Urinary bladder (tissue), 3 donors: ENCODE measurements at regions not wholly inside any gene's neighbourhood (a gene's known extent, or its start where the extent isn't known, plus 50 kb on each side); places are given as distances from the start of the nearest gene placed in this dataset.

Experiments used
- DNase-seq: peaks from one replicate; pipeline ENCODE4 v3.0.0-alpha.2; 2015; ENCODE audit errors: extremely low spot score
- H3K27ac ChIP-seq: one replicate; pipeline ENCODE4 v1.5.1; 2013; ENCODE audit warnings: low read depth, mild to moderate bottlenecking, moderate library complexity
- H3K36me3 ChIP-seq: one replicate; pipeline ENCODE4 v1.6.1; 2013; ENCODE audit warnings: mild to moderate bottlenecking, moderate library complexity; ENCODE audit not compliant: insufficient read depth
- H3K4me1 ChIP-seq: one replicate; pipeline ENCODE4 v1.6.1; 2013; ENCODE audit warnings: mild to moderate bottlenecking, moderate library complexity; ENCODE audit not compliant: insufficient read depth
- H3K4me3 ChIP-seq: one replicate; pipeline ENCODE4 v1.5.1; 2013; ENCODE audit warnings: low read depth, low read length
- WGBS: extraction: QIAGEN DNeasy Blood & Tissue Kit; methylation state at CpG from one replicate; pipeline ENCODE4 v1.1.7; 2013; 5-methylcytosine and 5-hydroxymethylcytosine counted together
- donor health status: healthy with polysubstance abuse.
- donor health status: healthy.

- Histone ChIP-seq H3K4me1 (no peaks in the 10 kb centered on the region), H3K27ac (no peak overlapping the region), H3K36me3 (no peaks in the 10 kb centered on the region), H3K4me3 (no peak overlapping the region)
- 89% methylated on average over 1 of the region's 1 CpG for WGBS
- DNase-seq = no peak
Measured at GRCh38 chr18:44409515-44409914, 271.2 kb upstream of the SETBP1 start.

- no peak overlapping the region for H3K4me3 ChIP-seq
- no peak for DNase-seq
- H3K4me1 ChIP-seq = no peaks in the 10 kb centered on the region
- no peaks in the 10 kb centered on the region for H3K36me3 ChIP-seq
- no peak overlapping the region for H3K27ac ChIP-seq
Measured at GRCh38 chr18:44410740-44411139, 269.9 kb upstream of the SETBP1 start.

GRCh38 chr18:44411262-44411905, 269.3 kb upstream of the SETBP1 start:
- Histone ChIP-seq H3K4me1 (no peaks in the 10 kb centered on the region), H3K36me3 (no peaks in the 10 kb centered on the region), H3K27ac (no peak overlapping the region), H3K4me3 (no peak overlapping the region)
- no peak for DNase-seq

- DNase-seq = no peak
- H3K4me3 ChIP-seq = no peak overlapping the region
- H3K36me3 ChIP-seq = no peaks in the 10 kb centered on the region
- H3K4me1 ChIP-seq = no peaks in the 10 kb centered on the region
- WGBS = 58% methylated on average over 2 of the region's 2 CpGs
- no peak overlapping the region for H3K27ac ChIP-seq
Measured at GRCh38 chr18:44411976-44412375, 268.7 kb upstream of the SETBP1 start.

- Histone ChIP-seq H3K27ac (no peak overlapping the region), H3K4me3 (no peak overlapping the region), H3K4me1 (no peaks in the 10 kb centered on the region), H3K36me3 (no peaks in the 10 kb centered on the region)
- DNase-seq = peak; percentile 20
- WGBS = 60% methylated on average over 7 of the region's 7 CpGs
Measured at GRCh38 chr18:44423814-44424644, 256.7 kb upstream of the SETBP1 start.

- Histone ChIP-seq H3K4me1 (no peaks in the 10 kb centered on the region), H3K36me3 (no peaks in the 10 kb centered on the region), H3K4me3 (no peak overlapping the region), H3K27ac (no peak overlapping the region)
- no peak for DNase-seq
- 71% methylated on average over 2 of the region's 2 CpGs for WGBS
Measured at GRCh38 chr18:44424645-44425035, 256.0 kb upstream of the SETBP1 start.

GRCh38 chr18:44425161-44425560, 255.5 kb upstream of the SETBP1 start:
- Histone ChIP-seq H3K27ac (no peak overlapping the region), H3K36me3 (no peaks in the 10 kb centered on the region), H3K4me3 (no peak overlapping the region), H3K4me1 (no peaks in the 10 kb centered on the region)
- no peak for DNase-seq
- WGBS = 89% methylated on average over 2 of the region's 2 CpGs

GRCh38 chr18:44437603-44438002, 243.1 kb upstream of the SETBP1 start:
- WGBS = 91% methylated on average over 2 of the region's 2 CpGs
- H3K36me3 ChIP-seq = no peaks in the 10 kb centered on the region
- H3K27ac ChIP-seq = no peak overlapping the region
- H3K4me1 ChIP-seq = no peaks in the 10 kb centered on the region
- no peak overlapping the region for H3K4me3 ChIP-seq
- no peak for DNase-seq

- H3K27ac ChIP-seq = no peak overlapping the region
- no peak for DNase-seq
- H3K36me3 ChIP-seq = no peaks in the 10 kb centered on the region
- H3K4me3 ChIP-seq = peak overlapping the region; percentile 11
- WGBS = 32% methylated on average over 2 of the region's 2 CpGs
- H3K4me1 ChIP-seq = no peaks in the 10 kb centered on the region
Measured at GRCh38 chr18:44450226-44450625, 230.5 kb upstream of the SETBP1 start.

- no peak overlapping the region for H3K4me3 ChIP-seq
- no peak for DNase-seq
- 77% methylated on average over 2 of the region's 2 CpGs for WGBS
- H3K36me3 ChIP-seq = no peaks in the 10 kb centered on the region
- H3K4me1 ChIP-seq = no peaks in the 10 kb centered on the region
- H3K27ac ChIP-seq = no peak overlapping the region
Measured at GRCh38 chr18:44452346-44452745, 228.3 kb upstream of the SETBP1 start.

- Histone ChIP-seq H3K27ac (no peak overlapping the region), H3K4me1 (no peaks in the 10 kb centered on the region), H3K36me3 (no peaks in the 10 kb centered on the region), H3K4me3 (no peak overlapping the region)
- WGBS = 84% methylated on average over 2 of the region's 2 CpGs
- no peak for DNase-seq
Measured at GRCh38 chr18:44453505-44453904, 227.2 kb upstream of the SETBP1 start.

- no peak for DNase-seq
- WGBS = 87% methylated on average over 2 of the region's 2 CpGs
- Histone ChIP-seq H3K4me3 (no peak overlapping the region), H3K36me3 (no peaks in the 10 kb centered on the region), H3K4me1 (no peaks in the 10 kb centered on the region), H3K27ac (no peak overlapping the region)
Measured at GRCh38 chr18:44458777-44459176, 221.9 kb upstream of the SETBP1 start.

GRCh38 chr18:44464398-44465180, 216.1 kb upstream of the SETBP1 start:
- 54% methylated on average over 4 of the region's 4 CpGs for WGBS

GRCh38 chr18:44465381-44465841, 215.3 kb upstream of the SETBP1 start:
- no peak for DNase-seq

More at GRCh38 chr18:44464398-44465180, 216.1 kb upstream of the SETBP1 start:
- no peaks in the 10 kb centered on the region for H3K36me3 ChIP-seq
- DNase-seq = no peak
- H3K4me3 ChIP-seq = no peak overlapping the region
- no peak overlapping the region for H3K27ac ChIP-seq
- no peaks in the 10 kb centered on the region for H3K4me1 ChIP-seq

More at GRCh38 chr18:44465381-44465841, 215.3 kb upstream of the SETBP1 start:
- Histone ChIP-seq H3K27ac (no peak overlapping the region), H3K4me1 (no peaks in the 10 kb centered on the region), H3K4me3 (no peak overlapping the region), H3K36me3 (no peaks in the 10 kb centered on the region)
- WGBS = 26% methylated on average over 2 of the region's 2 CpGs
